ENCODE measurements at regions not wholly inside any gene's neighbourhood (a gene's known extent, or its start where the extent isn't known, plus 50 kb on each side); places are given as distances from the start of the nearest gene placed in this dataset.

DNA sequence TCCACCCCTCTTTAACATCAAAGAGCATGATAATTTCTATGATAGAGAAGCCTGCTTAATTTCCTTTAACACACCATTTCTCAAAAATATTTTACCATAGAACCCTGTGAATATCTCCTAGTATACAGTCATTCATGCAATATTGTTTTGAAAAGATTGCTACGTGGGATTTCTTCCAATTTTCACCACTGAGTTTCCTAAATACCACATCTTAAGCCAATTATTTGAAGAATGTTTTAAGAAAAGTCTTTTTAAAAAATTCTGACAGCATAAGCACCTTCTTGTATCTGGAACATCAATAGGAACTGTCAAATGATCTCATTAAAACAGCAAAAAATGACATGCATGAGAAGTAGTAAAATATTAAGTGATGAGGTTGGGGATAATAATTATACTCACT lies 1126.7 kb downstream of the TUSC7 start:
- TF ChIP-seq GATA2 (IDR thresholded peaks at IDR 0.05; ENCODE audit: low read depth, low read length) = no peak
- no peak for TF ChIP-seq GATA3 (IDR thresholded peaks at IDR 0.05; ENCODE audit: low read depth, low read length)

DNA sequence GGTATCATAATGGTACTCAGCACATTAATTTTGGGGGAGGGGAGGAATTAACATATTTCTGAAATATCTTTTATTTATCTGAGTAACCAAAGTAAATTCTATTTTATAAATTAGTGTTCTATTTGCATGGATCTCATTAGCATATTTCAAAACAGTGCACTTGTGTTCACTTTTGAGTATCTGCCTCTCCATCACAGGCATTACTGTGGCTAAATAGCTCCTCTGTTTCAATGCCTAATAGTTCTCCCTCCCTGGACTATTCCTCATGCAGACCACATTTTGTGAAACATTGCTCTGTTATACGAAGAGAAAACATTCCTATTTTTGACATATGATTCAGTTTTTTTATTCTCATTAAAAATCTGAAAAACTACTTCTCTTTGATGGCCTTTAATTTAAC lies 1127.8 kb downstream of the TUSC7 start:
- no peak for TF ChIP-seq GATA2 (IDR thresholded peaks at IDR 0.05; ENCODE audit: low read depth, low read length)
- no peak for TF ChIP-seq GATA3 (IDR thresholded peaks at IDR 0.05; ENCODE audit: low read depth, low read length)

DNA sequence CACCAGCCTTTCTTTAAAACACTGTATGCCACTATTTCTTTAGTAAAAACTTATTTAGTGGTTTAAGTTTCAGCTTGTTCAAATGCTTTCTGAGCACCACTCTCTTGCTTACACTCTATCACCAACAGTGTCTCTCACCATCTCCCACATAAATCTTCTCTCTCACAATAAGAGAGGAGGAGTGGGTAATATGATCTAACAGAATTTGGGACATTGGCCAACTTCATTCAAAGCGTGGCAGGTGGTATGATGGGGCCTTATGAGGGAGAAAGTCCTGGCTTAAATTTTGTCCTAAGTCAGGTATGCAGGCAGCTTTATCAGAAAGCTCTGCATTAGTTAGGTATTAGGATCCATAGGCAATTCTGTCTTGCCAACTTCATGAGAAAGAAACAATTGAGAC lies 1132.5 kb downstream of the TUSC7 start:
- TF ChIP-seq GATA2 (IDR thresholded peaks at IDR 0.05; ENCODE audit: low read depth, low read length) = no peak
- no peak for TF ChIP-seq GATA3 (IDR thresholded peaks at IDR 0.05; ENCODE audit: low read depth, low read length)

DNA sequence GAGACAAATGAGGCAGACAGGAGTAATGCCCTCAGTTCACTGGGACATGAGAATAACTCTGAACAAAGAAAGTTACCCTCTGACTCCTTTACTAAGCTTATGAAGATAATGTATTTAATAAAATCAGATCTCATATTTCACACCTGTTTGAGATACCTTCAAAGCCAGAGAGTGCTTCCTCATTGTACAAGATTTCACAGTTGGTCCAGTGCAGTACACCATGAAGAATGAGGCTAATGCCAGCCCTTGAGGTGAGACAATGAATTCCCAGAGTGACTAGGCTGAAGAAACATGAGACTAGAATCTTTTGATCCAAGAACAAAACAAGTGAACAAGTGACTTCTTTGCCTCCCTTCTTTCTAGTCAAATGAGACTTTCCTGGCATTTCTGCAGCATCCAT lies 1133.8 kb downstream of the TUSC7 start:
- TF ChIP-seq GATA3 (IDR thresholded peaks at IDR 0.05; ENCODE audit: low read depth, low read length) = no peak
- TF ChIP-seq GATA2 (IDR thresholded peaks at IDR 0.05; ENCODE audit: low read depth, low read length) = no peak

DNA sequence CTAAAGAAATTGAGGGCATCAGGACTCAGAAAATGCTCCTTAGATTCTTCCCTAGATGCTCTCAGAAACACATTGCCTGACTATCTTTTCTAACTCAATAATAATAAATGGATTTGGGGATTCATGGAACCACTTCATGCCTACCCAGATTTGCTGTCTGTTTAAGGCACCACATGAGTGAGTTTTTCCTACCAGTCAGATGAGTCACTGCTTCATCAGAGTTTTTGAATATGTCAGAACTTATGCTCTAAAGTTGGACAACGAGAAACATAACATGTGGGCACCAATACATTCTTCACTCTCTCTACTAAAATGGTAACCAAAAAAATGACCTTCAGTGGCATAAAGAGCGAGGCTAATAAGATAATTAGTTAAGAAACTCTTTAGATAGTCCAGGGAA lies 1135.1 kb downstream of the TUSC7 start:
- TF ChIP-seq GATA2 (IDR thresholded peaks at IDR 0.05; ENCODE audit: low read depth, low read length) (no peak), GATA3 (IDR thresholded peaks at IDR 0.05; ENCODE audit: low read depth, low read length) (no peak)

DNA sequence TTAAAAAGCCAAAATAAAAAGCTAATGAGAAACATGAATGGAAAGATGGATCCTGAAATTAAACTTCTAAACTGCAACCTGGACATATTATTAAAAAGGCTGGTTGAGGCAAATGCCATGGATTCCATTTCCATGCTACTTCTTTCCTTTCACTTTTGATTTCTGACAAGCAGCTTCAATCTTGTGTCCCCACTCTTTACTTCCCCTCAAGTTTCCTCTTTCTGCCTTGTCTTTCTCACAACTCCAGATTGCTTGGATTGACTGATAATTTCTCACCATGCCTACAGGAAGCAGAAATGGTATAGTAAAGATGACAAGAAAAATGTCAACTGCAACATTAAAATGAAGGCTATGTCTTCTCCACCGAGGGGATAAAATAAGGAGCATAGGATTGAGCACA lies 1136.7 kb downstream of the TUSC7 start:
- TF ChIP-seq GATA3 (IDR thresholded peaks at IDR 0.05; ENCODE audit: low read depth, low read length) = no peak
- no peak for TF ChIP-seq GATA2 (IDR thresholded peaks at IDR 0.05; ENCODE audit: low read depth, low read length)

DNA sequence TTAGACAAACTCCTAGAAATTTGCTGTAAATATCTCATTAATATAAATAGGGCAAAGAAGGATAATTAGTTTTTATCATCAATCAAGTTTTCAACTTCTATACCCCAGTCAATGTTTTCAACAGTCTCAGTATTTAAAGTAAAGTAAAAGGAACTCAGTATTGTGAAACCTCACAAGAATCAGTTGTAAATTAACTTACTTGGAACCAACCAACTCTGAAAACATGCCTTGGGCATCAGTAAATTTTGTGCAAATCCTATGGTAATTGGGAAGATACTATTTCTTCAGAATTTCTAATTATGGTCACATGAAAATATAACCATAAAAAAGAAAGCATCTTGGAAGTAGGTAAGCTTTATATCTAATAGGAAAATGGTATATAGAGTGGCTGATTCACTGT lies 1139.0 kb downstream of the TUSC7 start:
- TF ChIP-seq GATA2 (IDR thresholded peaks at IDR 0.05; ENCODE audit: low read depth, low read length) (no peak), GATA3 (IDR thresholded peaks at IDR 0.05; ENCODE audit: low read depth, low read length) (no peak)

DNA sequence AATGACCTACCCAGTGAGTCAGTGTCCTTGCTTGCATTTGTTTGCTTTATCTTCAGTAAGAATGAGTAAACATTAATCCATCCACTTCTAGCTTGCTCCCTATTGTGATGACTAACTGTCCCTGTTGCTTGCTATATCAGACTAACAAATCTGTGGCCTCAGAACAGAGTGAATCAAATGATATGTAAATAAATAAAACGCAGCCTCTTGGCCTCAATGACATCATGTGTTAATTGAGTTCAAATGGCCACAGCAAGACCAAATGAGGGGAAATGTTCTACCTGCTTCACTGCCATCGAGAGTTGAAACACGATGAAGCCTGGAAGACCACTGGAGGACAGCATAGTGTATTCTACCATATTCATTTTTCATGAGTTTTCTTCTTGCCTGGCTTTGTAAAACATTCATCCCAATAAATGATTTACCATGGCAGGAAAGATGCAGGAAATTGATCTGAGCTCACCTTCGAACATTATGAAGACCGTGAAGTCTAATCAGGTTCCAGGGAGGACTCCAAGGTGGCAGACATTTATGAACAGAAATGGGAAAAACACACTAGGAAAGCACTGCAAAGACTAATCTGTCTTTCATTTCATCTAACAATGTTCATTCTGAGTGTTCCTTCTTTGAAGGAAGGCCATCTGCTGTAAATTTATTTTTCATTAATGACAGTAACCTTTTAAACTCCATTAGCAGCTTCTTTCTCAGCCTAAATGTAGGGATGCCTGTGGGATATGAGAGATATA lies 1144.5 kb downstream of the TUSC7 start:
- TF ChIP-seq GATA3 (IDR thresholded peaks at IDR 0.05; ENCODE audit: low read depth, low read length) (no peak), GATA2 (IDR thresholded peaks at IDR 0.05; ENCODE audit: low read depth, low read length) (0 out of 2 replicates have a peak, but pooled peaks have one; percentile 21)

DNA sequence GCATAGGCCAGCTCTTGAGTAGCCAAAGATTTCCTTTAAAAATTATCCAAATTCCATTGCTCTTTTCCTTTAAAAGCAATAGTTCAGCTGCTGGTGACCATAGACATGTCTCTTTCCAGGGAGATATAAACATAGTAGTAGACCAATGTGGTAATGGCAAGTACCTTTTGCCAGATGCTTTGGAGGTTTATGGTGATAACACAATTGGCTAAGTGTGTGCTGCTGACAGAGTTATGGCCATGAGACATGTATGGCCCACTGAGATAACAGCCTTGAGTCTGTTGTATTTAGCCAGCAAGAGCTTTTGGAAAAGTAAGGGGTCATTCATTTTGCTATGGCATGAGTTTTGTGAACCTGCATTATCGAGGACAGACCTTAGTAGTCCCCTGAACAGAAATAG lies 1146.8 kb downstream of the TUSC7 start:
- TF ChIP-seq GATA2 (IDR thresholded peaks at IDR 0.05; ENCODE audit: low read depth, low read length) (no peak), GATA3 (IDR thresholded peaks at IDR 0.05; ENCODE audit: low read depth, low read length) (no peak)

DNA sequence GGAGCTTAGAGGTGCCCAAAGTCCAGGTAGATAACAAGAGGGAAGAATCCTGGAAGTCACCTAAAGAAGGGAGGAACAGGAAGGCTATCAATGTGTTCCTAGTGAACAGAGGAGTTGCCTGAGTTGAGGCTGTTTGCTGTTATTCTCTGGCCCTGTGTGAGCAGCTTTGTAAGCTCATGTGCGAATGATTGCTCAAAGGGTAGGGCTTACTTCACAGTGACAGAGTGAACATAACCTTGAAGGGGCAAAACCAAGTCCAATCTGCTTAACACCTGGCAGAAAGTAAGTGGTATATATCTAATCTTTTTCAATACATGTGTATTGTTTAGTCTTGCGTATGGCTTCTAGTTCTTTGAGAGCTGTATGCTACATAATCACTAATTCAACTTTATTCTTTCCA lies 1153.6 kb downstream of the TUSC7 start:
- TF ChIP-seq GATA2 (IDR thresholded peaks at IDR 0.05; ENCODE audit: low read depth, low read length) (no peak), GATA3 (IDR thresholded peaks at IDR 0.05; ENCODE audit: low read depth, low read length) (no peak)

DNA sequence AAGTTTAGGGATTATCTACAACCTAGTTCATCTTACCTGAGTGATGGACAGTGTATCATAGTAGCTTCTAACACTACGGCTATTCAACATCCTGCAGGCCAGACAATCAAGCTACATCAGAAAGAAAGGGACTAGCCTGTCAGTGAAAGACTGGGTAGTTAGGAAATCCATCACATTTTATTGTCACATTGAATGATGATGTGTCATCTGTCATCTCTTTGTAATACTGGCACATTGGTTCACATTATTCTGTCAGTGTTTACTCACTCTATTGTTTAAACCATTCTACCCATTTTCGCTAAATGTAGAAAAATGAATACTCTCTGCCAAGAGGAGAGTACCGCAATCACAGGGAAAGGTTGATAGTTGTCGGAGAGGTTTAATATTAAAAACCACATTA lies 1155.8 kb downstream of the TUSC7 start:
- no peak for TF ChIP-seq GATA2 (IDR thresholded peaks at IDR 0.05; ENCODE audit: low read depth, low read length)

DNA sequence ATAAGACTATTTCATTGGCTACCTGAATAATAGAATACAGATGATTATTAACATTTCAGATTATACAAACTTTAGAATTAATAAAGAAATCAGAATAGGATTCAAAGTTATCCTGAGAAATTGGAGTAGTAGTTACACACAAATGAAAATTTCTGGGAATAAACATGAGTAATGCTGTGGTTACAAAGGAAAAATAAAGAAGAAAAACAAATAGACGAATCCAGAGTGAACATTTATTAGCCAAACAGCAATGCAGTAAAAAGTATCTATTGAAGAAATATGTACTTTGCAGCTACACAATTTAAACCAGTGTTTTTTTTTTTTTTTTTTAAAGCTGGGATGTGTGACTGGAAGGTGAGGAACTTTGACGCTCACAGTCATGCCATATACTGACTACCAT lies 1159.2 kb downstream of the TUSC7 start:
- TF ChIP-seq GATA2 (IDR thresholded peaks at IDR 0.05; ENCODE audit: low read depth, low read length) (no peak), GATA3 (IDR thresholded peaks at IDR 0.05; ENCODE audit: low read depth, low read length) (no peak)

DNA sequence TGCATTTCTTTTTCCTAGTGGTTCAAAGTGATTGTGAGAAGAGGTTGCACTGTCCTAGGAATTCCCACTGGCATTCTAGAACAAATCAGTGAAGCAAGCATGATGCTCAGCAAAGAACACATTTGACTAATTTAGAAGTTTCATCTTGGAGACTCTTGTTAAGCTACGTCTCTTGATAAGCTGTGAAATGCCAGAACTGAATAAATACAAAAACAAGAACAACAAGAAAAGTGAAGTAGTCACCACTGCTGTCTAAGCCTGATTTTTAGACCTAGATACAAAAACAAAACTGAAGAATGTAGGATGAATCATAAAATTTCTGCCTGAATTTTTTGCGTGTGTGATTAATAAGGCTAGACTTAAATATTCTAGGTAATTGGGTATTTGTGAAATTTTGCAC lies 1162.4 kb downstream of the TUSC7 start:
- TF ChIP-seq GATA3 (IDR thresholded peaks at IDR 0.05; ENCODE audit: low read depth, low read length) (no peak), GATA2 (IDR thresholded peaks at IDR 0.05; ENCODE audit: low read depth, low read length) (no peak)

DNA sequence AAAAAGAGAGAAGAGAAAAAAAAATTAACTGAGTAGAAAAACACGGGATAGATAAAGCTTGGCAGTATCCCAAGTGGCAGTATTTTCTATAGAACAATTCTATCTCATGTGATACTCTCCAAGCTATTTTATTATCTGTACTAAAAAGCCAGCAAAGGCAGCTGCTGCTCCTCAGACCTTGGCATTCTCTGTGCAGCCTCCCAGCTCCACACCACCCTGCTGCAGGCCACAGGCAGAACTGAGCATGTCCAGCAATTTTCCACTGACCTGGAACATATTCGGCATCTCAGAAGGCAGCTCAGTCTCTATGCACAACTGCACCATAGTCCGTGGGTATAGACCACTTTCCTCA lies 1161.4 kb downstream of the IGSF11 start:
- peak; percentile 45; the same call in 1 of the 2 replicates for TF ChIP-seq GATA2 (IDR thresholded peaks at IDR 0.05; ENCODE audit: low read depth, low read length)
- no peak for TF ChIP-seq GATA3 (IDR thresholded peaks at IDR 0.05; ENCODE audit: low read depth, low read length)

DNA sequence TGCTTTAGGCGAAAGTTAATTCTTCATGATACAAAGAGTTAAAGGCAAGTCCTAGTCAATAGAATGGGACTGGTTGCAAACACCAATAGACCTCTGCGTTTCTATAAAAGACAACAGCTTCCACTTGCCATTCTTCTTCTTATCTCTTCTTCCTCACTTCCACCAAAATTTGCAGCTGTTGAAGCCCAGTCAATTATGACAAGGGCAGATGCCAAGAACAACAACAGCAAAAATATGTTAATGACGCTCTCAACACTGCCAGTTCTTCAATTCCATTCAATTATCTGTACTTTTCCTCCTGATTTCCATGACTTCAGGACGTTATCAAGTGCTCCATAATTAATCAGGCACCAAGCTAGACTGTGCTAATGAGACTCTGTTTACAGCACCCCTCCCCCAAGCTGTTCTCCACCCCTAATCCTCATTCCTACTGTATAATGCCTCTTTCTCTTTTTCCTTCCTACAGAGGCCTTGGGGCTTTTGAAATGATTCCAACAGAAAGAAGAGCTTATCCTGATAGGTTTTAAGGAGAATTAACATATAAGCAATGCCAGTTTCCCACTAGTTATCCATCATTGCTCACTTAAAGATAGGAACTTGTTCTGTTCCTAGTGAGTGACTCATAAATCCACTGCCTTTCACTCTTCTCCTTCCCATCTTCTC lies 1160.5 kb downstream of the IGSF11 start:
- TF ChIP-seq GATA2 (IDR thresholded peaks at IDR 0.05; ENCODE audit: low read depth, low read length) (no peak), GATA3 (IDR thresholded peaks at IDR 0.05; ENCODE audit: low read depth, low read length) (no peak)
